ENCODE measurements at regions not wholly inside any gene's neighbourhood (a gene's known extent, or its start where the extent isn't known, plus 50 kb on each side); places are given as distances from the start of the nearest gene placed in this dataset.
A peak's percentile ranks its signal among the peaks of the same experiment; 100 is the strongest.

GRCh38 chr18:10205151-10205550 lies 249.3 kb upstream of the APCDD1 start:
- H3K9me3 ChIP-seq (replicated peaks; ENCODE audit: control insufficient read depth, low read depth, low read length), result no peaks in the 10 kb centered on the region
- peak; percentile 42 for DNase-seq
- no peak overlapping the region for H3K4me3 ChIP-seq (ENCODE audit: low read length)
- no peaks in the 10 kb centered on the region for H3K27me3 ChIP-seq (ENCODE audit: control insufficient read depth, insufficient read depth, low read length)
- peaks cover 2% of the 10 kb centered on the region for H3K4me1 ChIP-seq (ENCODE audit: control insufficient read depth, insufficient read depth, low read length)
- 49% methylated on average over 6 of the region's 9 CpGs for WGBS (ENCODE audit: insufficient coverage)
- no peaks in the 10 kb centered on the region for H3K36me3 ChIP-seq (ENCODE audit: control insufficient read depth, insufficient read depth, low read length)
- no peak overlapping the region for H3K27ac ChIP-seq (ENCODE audit: low read length)

GRCh38 chr18:10207682-10208345 lies 246.6 kb upstream of the APCDD1 start:
- Histone ChIP-seq H3K9me3 (replicated peaks; ENCODE audit: control insufficient read depth, low read depth, low read length) (no peaks in the 10 kb centered on the region), H3K27ac (ENCODE audit: low read length) (no peak overlapping the region), H3K27me3 (ENCODE audit: control insufficient read depth, insufficient read depth, low read length) (no peaks in the 10 kb centered on the region), H3K4me3 (ENCODE audit: low read length) (no peak overlapping the region), H3K4me1 (ENCODE audit: control insufficient read depth, insufficient read depth, low read length) (peaks cover 2% of the 10 kb centered on the region), H3K36me3 (ENCODE audit: control insufficient read depth, insufficient read depth, low read length) (no peaks in the 10 kb centered on the region)
- WGBS (ENCODE audit: insufficient coverage), result 0% methylated on average over 3 of the region's 3 CpGs
- peak; percentile 82 for DNase-seq

- H3K27ac ChIP-seq (ENCODE audit: low read length), result no peak overlapping the region
- H3K4me3 ChIP-seq (ENCODE audit: low read length), result no peak overlapping the region
- DNase-seq, result no peak
- peaks cover 2% of the 10 kb centered on the region for H3K4me1 ChIP-seq (ENCODE audit: control insufficient read depth, insufficient read depth, low read length)
- no peaks in the 10 kb centered on the region for H3K27me3 ChIP-seq (ENCODE audit: control insufficient read depth, insufficient read depth, low read length)
- no peaks in the 10 kb centered on the region for H3K36me3 ChIP-seq (ENCODE audit: control insufficient read depth, insufficient read depth, low read length)
- H3K9me3 ChIP-seq (replicated peaks; ENCODE audit: control insufficient read depth, low read depth, low read length), result no peaks in the 10 kb centered on the region
- 100% methylated on average over 1 of the region's 8 CpGs for WGBS (ENCODE audit: insufficient coverage)
These were observed 245.1 kb upstream of the APCDD1 start for GRCh38 chr18:10209302-10209701.

GRCh38 chr18:10210057-10210633 lies 244.3 kb upstream of the APCDD1 start:
- Histone ChIP-seq H3K4me1 (ENCODE audit: control insufficient read depth, insufficient read depth, low read length) (peaks cover 2% of the 10 kb centered on the region), H3K27ac (ENCODE audit: low read length) (no peak overlapping the region), H3K36me3 (ENCODE audit: control insufficient read depth, insufficient read depth, low read length) (no peaks in the 10 kb centered on the region), H3K4me3 (ENCODE audit: low read length) (no peak overlapping the region), H3K9me3 (replicated peaks; ENCODE audit: control insufficient read depth, low read depth, low read length) (no peaks in the 10 kb centered on the region), H3K27me3 (ENCODE audit: control insufficient read depth, insufficient read depth, low read length) (no peaks in the 10 kb centered on the region)
- no peak for DNase-seq
- 81% methylated on average over 4 of the region's 6 CpGs for WGBS (ENCODE audit: insufficient coverage)

GRCh38 chr18:10213526-10213925 lies 240.9 kb upstream of the APCDD1 start:
- H3K4me1 ChIP-seq (ENCODE audit: control insufficient read depth, insufficient read depth, low read length), result no peaks in the 10 kb centered on the region
- H3K27ac ChIP-seq (ENCODE audit: low read length), result no peak overlapping the region
- no peak overlapping the region for H3K4me3 ChIP-seq (ENCODE audit: low read length)
- no peaks in the 10 kb centered on the region for H3K27me3 ChIP-seq (ENCODE audit: control insufficient read depth, insufficient read depth, low read length)
- peaks cover 3% of the 10 kb centered on the region for H3K9me3 ChIP-seq (replicated peaks; ENCODE audit: control insufficient read depth, low read depth, low read length)
- no peaks in the 10 kb centered on the region for H3K36me3 ChIP-seq (ENCODE audit: control insufficient read depth, insufficient read depth, low read length)
- WGBS (ENCODE audit: insufficient coverage), result 33% methylated on average over 1 of the region's 3 CpGs
- DNase-seq, result peak; percentile 82

GRCh38 chr18:10215446-10215845 lies 239.0 kb upstream of the APCDD1 start:
- H3K4me1 ChIP-seq (ENCODE audit: control insufficient read depth, insufficient read depth, low read length), result no peaks in the 10 kb centered on the region
- H3K4me3 ChIP-seq (ENCODE audit: low read length), result no peak overlapping the region
- peaks cover 6% of the 10 kb centered on the region for H3K9me3 ChIP-seq (replicated peaks; ENCODE audit: control insufficient read depth, low read depth, low read length)
- H3K36me3 ChIP-seq (ENCODE audit: control insufficient read depth, insufficient read depth, low read length), result no peaks in the 10 kb centered on the region
- H3K27me3 ChIP-seq (ENCODE audit: control insufficient read depth, insufficient read depth, low read length), result no peaks in the 10 kb centered on the region
- 74% methylated on average over 3 of the region's 6 CpGs for WGBS (ENCODE audit: insufficient coverage)
- no peak for DNase-seq
- H3K27ac ChIP-seq (ENCODE audit: low read length), result no peak overlapping the region

GRCh38 chr18:10216791-10217190 lies 237.6 kb upstream of the APCDD1 start:
- Histone ChIP-seq H3K27ac (ENCODE audit: low read length) (no peak overlapping the region), H3K36me3 (ENCODE audit: control insufficient read depth, insufficient read depth, low read length) (no peaks in the 10 kb centered on the region), H3K9me3 (replicated peaks; ENCODE audit: control insufficient read depth, low read depth, low read length) (peaks cover 6% of the 10 kb centered on the region), H3K4me3 (ENCODE audit: low read length) (no peak overlapping the region), H3K4me1 (ENCODE audit: control insufficient read depth, insufficient read depth, low read length) (no peaks in the 10 kb centered on the region), H3K27me3 (ENCODE audit: control insufficient read depth, insufficient read depth, low read length) (no peaks in the 10 kb centered on the region)
- 100% methylated on average over 1 of the region's 2 CpGs for whole genome bisulfite sequencing (ENCODE audit: insufficient coverage)
- no peak for DNase-seq

GRCh38 chr18:10217211-10217610 lies 237.2 kb upstream of the APCDD1 start:
- Histone ChIP-seq H3K27me3 (ENCODE audit: control insufficient read depth, insufficient read depth, low read length) (no peaks in the 10 kb centered on the region), H3K27ac (ENCODE audit: low read length) (no peak overlapping the region), H3K9me3 (replicated peaks; ENCODE audit: control insufficient read depth, low read depth, low read length) (peaks cover 6% of the 10 kb centered on the region), H3K36me3 (ENCODE audit: control insufficient read depth, insufficient read depth, low read length) (no peaks in the 10 kb centered on the region), H3K4me3 (ENCODE audit: low read length) (no peak overlapping the region), H3K4me1 (ENCODE audit: control insufficient read depth, insufficient read depth, low read length) (no peaks in the 10 kb centered on the region)
- WGBS (ENCODE audit: insufficient coverage), result 63% methylated on average over 1 of the region's 2 CpGs
- DNase-seq, result no peak

GRCh38 chr18:10225300-10225699 lies 229.1 kb upstream of the APCDD1 start:
- no peak for DNase-seq
- H3K4me1 ChIP-seq (ENCODE audit: control insufficient read depth, insufficient read depth, low read length), result peaks cover 8% of the 10 kb centered on the region
- H3K27ac ChIP-seq (ENCODE audit: low read length), result no peak overlapping the region
- no CpG with 5 or more reads among the region's 6 CpGs for WGBS (ENCODE audit: insufficient coverage)
- no peak overlapping the region for H3K4me3 ChIP-seq (ENCODE audit: low read length)
- no peaks in the 10 kb centered on the region for H3K36me3 ChIP-seq (ENCODE audit: control insufficient read depth, insufficient read depth, low read length)
- H3K9me3 ChIP-seq (replicated peaks; ENCODE audit: control insufficient read depth, low read depth, low read length), result peaks cover 9% of the 10 kb centered on the region
- no peaks in the 10 kb centered on the region for H3K27me3 ChIP-seq (ENCODE audit: control insufficient read depth, insufficient read depth, low read length)

- no peak overlapping the region for H3K4me3 ChIP-seq (ENCODE audit: low read length)
- no peaks in the 10 kb centered on the region for H3K27me3 ChIP-seq (ENCODE audit: control insufficient read depth, insufficient read depth, low read length)
- H3K27ac ChIP-seq (ENCODE audit: low read length), result no peak overlapping the region
- peaks cover 9% of the 10 kb centered on the region for H3K9me3 ChIP-seq (replicated peaks; ENCODE audit: control insufficient read depth, low read depth, low read length)
- no peak for DNase-seq
- no CpG with 5 or more reads among the region's 2 CpGs for WGBS (ENCODE audit: insufficient coverage)
- H3K36me3 ChIP-seq (ENCODE audit: control insufficient read depth, insufficient read depth, low read length), result no peaks in the 10 kb centered on the region
- peaks cover 11% of the 10 kb centered on the region for H3K4me1 ChIP-seq (ENCODE audit: control insufficient read depth, insufficient read depth, low read length)
These were observed 227.5 kb upstream of the APCDD1 start for GRCh38 chr18:10226971-10227370.

GRCh38 chr18:10228326-10228725 lies 226.1 kb upstream of the APCDD1 start:
- Histone ChIP-seq H3K4me1 (ENCODE audit: control insufficient read depth, insufficient read depth, low read length) (peaks cover 12% of the 10 kb centered on the region), H3K27me3 (ENCODE audit: control insufficient read depth, insufficient read depth, low read length) (no peaks in the 10 kb centered on the region), H3K4me3 (ENCODE audit: low read length) (no peak overlapping the region), H3K36me3 (ENCODE audit: control insufficient read depth, insufficient read depth, low read length) (no peaks in the 10 kb centered on the region), H3K27ac (ENCODE audit: low read length) (no peak overlapping the region), H3K9me3 (replicated peaks; ENCODE audit: control insufficient read depth, low read depth, low read length) (peaks cover 9% of the 10 kb centered on the region)
- peak; percentile 77 for DNase-seq
